H7 (cell line): ENCODE measurements at regions not wholly inside any gene's neighbourhood (a gene's known extent, or its start where the extent isn't known, plus 50 kb on each side); places are given as distances from the start of the nearest gene placed in this dataset.

Source experiments
- DNase-seq: peaks from one replicate; pipeline ENCODE4 v3.0.0; 2012
- H3K27me3 ChIP-seq: 2 replicates; pipeline ENCODE4 v1.6.0; 2011; ENCODE audit warnings: mild to moderate bottlenecking, low read length; ENCODE audit not compliant: control insufficient read depth, insufficient read depth
- H3K36me3 ChIP-seq: replicated peaks from 2 replicates; pipeline ENCODE4 v1.5.1; 2011; ENCODE audit warnings: low read length; ENCODE audit not compliant: control insufficient read depth, insufficient read depth
- H3K4me3 ChIP-seq: 2 replicates; pipeline ENCODE4 v1.5.1; 2011; ENCODE audit warnings: low read depth, mild to moderate bottlenecking, control low read depth, low read length, moderate library complexity; ENCODE audit not compliant: insufficient read depth

DNA sequence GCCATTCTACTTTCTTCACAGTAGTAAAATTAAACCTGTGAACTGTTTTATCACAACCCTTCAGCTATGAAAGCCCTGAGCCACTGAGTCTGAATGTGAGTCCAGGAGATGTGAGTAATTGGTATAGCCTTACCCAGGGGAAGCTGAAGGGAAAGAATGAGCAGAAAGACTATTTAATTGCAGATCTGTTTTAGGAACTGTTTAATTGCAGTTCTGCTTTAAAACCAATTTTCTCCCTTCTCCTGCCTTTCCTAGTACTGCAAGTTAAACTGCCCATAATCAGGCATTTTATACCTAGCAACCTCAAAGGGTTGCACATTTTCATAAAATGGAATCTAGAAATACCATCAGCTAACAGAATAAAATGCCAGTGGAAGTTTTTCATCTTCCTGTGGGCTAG is 476.7 kb downstream of the OCA2 start:
- DNase-seq = no peak
- H3K36me3 ChIP-seq = no peaks in the 10 kb centered on the region
- no peak overlapping the region for H3K4me3 ChIP-seq
- no peaks in the 10 kb centered on the region for H3K27me3 ChIP-seq

DNA sequence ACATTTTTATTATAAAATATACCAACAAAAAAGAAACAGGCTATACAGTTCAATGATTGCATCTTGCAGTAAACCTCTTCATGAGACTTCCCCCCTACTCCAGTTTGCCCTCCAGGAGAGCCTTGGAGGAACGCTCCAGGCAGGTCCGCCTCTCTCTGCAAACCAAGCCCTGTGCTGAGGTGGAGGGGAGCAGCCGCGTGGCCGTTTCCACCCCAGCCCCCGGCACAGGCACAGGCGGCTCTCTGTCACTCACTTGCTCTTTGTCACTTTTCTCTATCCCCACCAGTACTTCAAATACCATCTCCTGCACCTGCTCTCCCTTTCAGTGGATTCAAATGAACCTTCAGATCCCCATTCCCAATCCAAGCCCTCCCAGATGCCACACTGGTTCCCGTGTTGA is 479.9 kb downstream of the OCA2 start:
- Histone ChIP-seq H3K4me3 (no peak overlapping the region), H3K36me3 (no peaks in the 10 kb centered on the region), H3K27me3 (no peaks in the 10 kb centered on the region)
- peak; percentile 22 for DNase-seq

DNA sequence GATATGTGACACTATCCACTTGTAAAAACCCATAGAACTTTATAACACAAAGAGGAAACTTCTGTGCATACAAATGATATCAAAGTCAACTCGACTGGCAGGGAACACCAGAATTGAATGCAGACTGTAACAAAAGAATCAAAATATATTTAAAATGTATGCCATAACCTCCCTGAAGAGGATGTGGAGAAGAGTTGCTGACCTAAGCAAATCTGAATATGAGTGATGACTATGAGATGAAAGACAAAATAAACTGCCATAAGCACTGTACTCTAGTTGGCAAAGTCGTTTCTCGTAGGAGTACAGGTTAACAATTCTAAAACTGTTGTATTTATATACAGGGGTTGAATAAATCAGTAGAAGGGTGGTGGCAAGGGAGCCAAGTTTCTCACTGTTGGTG is 482.1 kb downstream of the OCA2 start:
- no peak for DNase-seq
- no peaks in the 10 kb centered on the region for H3K36me3 ChIP-seq
- no peaks in the 10 kb centered on the region for H3K27me3 ChIP-seq
- no peak overlapping the region for H3K4me3 ChIP-seq

GRCh38 chr15:27608248-27608647 is 490.9 kb downstream of the OCA2 start:
- no peaks in the 10 kb centered on the region for H3K27me3 ChIP-seq
- H3K4me3 ChIP-seq = no peak overlapping the region
- no peaks in the 10 kb centered on the region for H3K36me3 ChIP-seq
- no peak for DNase-seq

- DNase-seq = no peak
- Histone ChIP-seq H3K27me3 (no peaks in the 10 kb centered on the region), H3K36me3 (no peaks in the 10 kb centered on the region), H3K4me3 (no peak overlapping the region)
Observed at GRCh38 chr15:27601239-27601960, 497.7 kb downstream of the OCA2 start.

DNA sequence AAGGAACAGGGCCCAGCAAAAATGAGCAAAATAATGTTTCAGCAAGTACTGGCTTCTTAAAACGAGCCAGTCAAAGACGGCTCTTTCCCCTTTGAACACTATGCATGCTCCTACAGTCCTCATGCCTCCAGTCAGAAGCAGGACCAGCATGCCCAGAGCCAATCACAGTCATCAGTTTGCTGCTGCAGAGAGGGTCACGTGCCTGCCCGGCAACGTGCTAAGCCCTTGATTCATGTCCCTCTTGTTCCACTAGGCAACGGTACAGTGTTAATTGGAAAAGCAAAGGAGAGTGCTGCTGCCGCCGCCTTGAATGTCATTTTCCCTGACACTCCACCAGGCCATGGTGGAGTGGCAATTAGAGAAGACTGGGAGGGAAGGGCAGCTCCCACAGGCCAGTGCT is 500.1 kb downstream of the OCA2 start:
- Histone ChIP-seq H3K27me3 (no peaks in the 10 kb centered on the region), H3K4me3 (no peak overlapping the region), H3K36me3 (no peaks in the 10 kb centered on the region)
- DNase-seq = no peak

DNA sequence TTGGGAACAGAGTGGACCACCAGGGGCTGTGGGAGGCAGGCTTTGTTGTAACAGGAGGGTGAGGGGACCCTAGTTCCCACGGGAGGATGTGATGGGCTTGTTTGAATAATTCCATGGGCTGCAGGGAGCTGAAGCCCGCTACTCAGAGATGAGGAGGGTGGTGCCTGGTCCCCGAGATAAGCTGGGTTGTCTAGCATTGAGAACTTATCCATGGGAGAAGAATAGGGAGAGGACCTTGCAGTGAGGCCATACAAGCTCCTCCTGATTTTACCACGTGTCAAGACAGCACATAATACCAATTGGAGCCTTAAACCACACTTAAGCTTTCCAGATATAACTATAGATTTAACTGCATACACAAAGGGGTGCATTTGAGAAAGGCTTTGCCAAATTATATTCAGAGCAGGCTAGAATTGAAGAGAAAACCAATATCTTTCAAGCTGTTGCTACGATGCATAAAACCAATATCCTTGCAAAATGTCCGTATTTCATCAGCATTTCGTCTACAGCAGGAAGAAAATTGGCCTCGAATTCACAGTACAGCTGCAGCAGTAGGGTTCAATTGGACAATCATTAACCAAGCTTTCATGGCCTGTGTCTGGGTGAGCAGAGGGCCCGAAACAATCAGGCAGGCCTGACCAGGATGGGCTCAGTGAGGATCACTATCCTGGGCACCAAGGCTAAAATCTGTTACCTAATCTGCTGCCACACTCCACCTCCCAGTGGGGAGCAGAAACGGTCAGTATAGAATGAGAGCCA is 500.7 kb downstream of the OCA2 start:
- DNase-seq = no peak
- no peaks in the 10 kb centered on the region for H3K27me3 ChIP-seq
- H3K4me3 ChIP-seq = no peak overlapping the region
- no peaks in the 10 kb centered on the region for H3K36me3 ChIP-seq

DNA sequence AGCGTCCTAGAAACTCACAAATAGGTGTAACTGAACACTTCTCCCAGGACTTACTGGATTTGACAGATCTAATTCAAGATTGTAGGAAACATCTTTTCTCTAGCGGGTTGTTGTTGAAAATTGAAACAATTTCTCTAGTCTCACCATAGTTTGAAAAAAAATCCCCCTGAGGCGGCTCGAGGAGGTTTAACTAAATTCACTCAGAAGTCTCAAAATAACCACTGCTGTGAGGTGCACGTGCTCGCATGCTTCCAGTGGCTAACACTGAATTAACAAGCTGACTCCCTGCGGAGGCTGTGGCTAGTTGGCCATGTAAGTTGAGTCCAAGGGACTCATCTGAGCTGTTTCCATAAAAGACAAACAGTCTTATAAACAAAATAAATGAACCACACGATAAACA is 503.9 kb downstream of the OCA2 start:
- H3K36me3 ChIP-seq = no peaks in the 10 kb centered on the region
- H3K4me3 ChIP-seq = no peak overlapping the region
- H3K27me3 ChIP-seq = no peaks in the 10 kb centered on the region
- DNase-seq = no peak

- H3K36me3 ChIP-seq = no peaks in the 10 kb centered on the region
- H3K4me3 ChIP-seq = no peak overlapping the region
- H3K27me3 ChIP-seq = no peaks in the 10 kb centered on the region
- DNase-seq = peak; percentile 26
Observed at GRCh38 chr15:27592036-27592760, 506.9 kb downstream of the OCA2 start.
